ENCODE measurements at regions not wholly inside any gene's neighbourhood (a gene's known extent, or its start where the extent isn't known, plus 50 kb on each side); places are given as distances from the start of the nearest gene placed in this dataset.
A peak's percentile ranks its signal among the peaks of the same experiment; 100 is the strongest.

DNA sequence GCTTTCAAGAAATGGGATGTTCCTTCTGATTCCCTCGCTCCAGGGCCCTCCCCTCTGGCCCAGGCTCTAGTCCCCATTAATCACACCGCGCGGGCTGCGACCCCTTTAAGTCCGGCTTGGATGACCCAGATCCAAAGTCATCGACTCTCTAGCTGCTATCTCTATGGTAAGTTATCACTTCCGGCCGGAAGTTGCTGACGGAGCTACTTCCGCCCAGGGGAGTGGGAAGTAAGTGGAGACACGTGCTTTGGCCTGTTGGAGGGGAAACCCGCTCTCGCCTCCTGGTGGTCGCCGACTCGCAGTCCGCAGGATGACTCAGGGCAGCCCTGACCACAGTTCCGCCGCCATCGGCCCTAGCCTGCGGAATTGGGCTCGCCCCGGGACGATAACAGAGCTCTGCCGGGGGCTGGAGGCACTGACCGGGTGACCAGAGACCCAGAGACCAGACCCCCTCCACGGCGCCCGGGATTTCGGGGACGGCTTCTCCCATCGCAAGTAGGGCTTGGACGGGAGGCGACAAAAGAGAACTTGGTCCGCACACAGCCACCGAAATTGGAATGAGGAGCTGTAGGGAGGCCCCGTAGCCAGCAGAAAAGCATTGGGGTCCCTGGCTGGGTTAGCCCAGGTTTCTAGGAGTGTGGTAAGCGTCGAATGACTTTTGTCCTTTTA lies 52.2 kb upstream of the SEC14L1 start (continued):
- TF ChIP-seq, protein P1, sequence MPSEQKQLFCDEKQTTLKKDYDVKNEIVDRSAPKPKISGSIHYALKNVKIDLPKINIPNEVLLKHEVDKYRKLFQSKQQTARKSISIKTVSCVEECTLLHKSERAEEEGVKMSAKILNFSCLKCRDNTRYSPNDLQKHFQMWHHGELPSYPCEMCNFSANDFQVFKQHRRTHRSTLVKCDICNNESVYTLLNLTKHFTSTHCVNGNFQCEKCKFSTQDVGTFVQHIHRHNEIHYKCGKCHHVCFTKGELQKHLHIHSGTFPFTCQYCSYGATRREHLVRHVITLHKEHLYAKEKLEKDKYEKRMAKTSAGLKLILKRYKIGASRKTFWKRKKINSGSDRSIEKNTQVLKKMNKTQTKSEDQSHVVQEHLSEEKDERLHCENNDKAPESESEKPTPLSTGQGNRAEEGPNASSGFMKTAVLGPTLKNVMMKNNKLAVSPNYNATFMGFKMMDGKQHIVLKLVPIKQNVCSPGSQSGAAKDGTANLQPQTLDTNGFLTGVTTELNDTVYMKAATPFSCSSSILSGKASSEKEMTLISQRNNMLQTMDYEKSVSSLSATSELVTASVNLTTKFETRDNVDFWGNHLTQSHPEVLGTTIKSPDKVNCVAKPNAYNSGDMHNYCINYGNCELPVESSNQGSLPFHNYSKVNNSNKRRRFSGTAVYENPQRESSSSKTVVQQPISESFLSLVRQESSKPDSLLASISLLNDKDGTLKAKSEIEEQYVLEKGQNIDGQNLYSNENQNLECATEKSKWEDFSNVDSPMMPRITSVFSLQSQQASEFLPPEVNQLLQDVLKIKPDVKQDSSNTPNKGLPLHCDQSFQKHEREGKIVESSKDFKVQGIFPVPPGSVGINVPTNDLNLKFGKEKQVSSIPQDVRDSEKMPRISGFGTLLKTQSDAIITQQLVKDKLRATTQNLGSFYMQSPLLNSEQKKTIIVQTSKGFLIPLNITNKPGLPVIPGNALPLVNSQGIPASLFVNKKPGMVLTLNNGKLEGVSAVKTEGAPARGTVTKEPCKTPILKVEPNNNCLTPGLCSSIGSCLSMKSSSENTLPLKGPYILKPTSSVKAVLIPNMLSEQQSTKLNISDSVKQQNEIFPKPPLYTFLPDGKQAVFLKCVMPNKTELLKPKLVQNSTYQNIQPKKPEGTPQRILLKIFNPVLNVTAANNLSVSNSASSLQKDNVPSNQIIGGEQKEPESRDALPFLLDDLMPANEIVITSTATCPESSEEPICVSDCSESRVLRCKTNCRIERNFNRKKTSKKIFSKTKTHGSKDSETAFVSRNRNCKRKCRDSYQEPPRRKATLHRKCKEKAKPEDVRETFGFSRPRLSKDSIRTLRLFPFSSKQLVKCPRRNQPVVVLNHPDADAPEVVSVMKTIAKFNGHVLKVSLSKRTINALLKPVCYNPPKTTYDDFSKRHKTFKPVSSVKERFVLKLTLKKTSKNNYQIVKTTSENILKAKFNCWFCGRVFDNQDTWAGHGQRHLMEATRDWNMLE (tag by site-specific recombination; conservative IDR thresholded peaks at IDR 0.05; ENCODE audit: low read depth) = peak; percentile 100
- TF ChIP-seq ZNF23 (tag by site-specific recombination; IDR thresholded peaks at IDR 0.05; ENCODE audit: borderline replicate concordance) (no peak), ZNF184 (tag by site-specific recombination; IDR thresholded peaks at IDR 0.05) (no peak), ZNF596 (tag by site-specific recombination; IDR thresholded peaks at IDR 0.05) (no peak), ZNF530 (tag by site-specific recombination; IDR thresholded peaks at IDR 0.05; ENCODE audit: low read depth) (no peak), ZNF791 (tag by site-specific recombination; IDR thresholded peaks at IDR 0.05) (no peak), KLF7 (tag by site-specific recombination; IDR thresholded peaks at IDR 0.05; ENCODE audit: borderline replicate concordance) (no peak), SP3 (tag by site-specific recombination; IDR thresholded peaks at IDR 0.05) (peak; percentile 52; the same call in 1 of the 2 replicates), ZNF174 (tag by site-specific recombination; IDR thresholded peaks at IDR 0.05) (no peak), GLIS1 (tag by site-specific recombination; IDR thresholded peaks at IDR 0.05) (peak; percentile 19; the same call in 1 of the 2 replicates), ZNF776 (tag by site-specific recombination; IDR thresholded peaks at IDR 0.05; ENCODE audit: borderline replicate concordance) (no peak), ZNF747 (tag by site-specific recombination; IDR thresholded peaks at IDR 0.05) (no peak), ZNF677 (tag by site-specific recombination; IDR thresholded peaks at IDR 0.05) (no peak), ZFHX2 (tag by site-specific recombination; conservative IDR thresholded peaks at IDR 0.05) (peak; percentile 53), ZNF701 (tag by site-specific recombination; IDR thresholded peaks at IDR 0.05) (no peak), ZNF24 (tag by site-specific recombination; IDR thresholded peaks at IDR 0.05) (no peak), KLF10 (tag by site-specific recombination; IDR thresholded peaks at IDR 0.05) (no peak), MEIS1 (CRISPR knock-in tag; IDR thresholded peaks at IDR 0.05; ENCODE audit: borderline replicate concordance) (no peak), ZNF239 (tag by site-specific recombination; IDR thresholded peaks at IDR 0.05) (no peak), ZFP37 (tag by site-specific recombination; IDR thresholded peaks at IDR 0.05) (no peak), ZNF555 (tag by site-specific recombination; conservative IDR thresholded peaks at IDR 0.05) (no peak)
- TF ChIP-seq, protein P2, sequence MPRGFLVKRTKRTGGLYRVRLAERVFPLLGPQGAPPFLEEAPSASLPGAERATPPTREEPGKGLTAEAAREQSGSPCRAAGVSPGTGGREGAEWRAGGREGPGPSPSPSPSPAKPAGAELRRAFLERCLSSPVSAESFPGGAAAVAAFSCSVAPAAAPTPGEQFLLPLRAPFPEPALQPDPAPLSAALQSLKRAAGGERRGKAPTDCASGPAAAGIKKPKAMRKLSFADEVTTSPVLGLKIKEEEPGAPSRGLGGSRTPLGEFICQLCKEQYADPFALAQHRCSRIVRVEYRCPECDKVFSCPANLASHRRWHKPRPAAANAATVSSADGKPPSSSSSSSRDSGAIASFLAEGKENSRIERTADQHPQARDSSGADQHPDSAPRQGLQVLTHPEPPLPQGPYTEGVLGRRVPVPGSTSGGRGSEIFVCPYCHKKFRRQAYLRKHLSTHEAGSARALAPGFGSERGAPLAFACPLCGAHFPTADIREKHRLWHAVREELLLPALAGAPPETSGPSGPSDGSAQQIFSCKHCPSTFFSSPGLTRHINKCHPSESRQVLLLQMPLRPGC (tag by site-specific recombination; IDR thresholded peaks at IDR 0.05) = no peak
- TF ChIP-seq, protein P3, sequence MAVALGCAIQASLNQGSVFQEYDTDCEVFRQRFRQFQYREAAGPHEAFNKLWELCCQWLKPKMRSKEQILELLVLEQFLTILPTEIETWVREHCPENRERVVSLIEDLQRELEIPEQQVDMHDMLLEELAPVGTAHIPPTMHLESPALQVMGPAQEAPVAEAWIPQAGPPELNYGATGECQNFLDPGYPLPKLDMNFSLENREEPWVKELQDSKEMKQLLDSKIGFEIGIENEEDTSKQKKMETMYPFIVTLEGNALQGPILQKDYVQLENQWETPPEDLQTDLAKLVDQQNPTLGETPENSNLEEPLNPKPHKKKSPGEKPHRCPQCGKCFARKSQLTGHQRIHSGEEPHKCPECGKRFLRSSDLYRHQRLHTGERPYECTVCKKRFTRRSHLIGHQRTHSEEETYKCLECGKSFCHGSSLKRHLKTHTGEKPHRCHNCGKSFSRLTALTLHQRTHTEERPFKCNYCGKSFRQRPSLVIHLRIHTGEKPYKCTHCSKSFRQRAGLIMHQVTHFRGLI (tag by site-specific recombination; IDR thresholded peaks at IDR 0.05) = peak; percentile 53
- TF ChIP-seq, protein P4, sequence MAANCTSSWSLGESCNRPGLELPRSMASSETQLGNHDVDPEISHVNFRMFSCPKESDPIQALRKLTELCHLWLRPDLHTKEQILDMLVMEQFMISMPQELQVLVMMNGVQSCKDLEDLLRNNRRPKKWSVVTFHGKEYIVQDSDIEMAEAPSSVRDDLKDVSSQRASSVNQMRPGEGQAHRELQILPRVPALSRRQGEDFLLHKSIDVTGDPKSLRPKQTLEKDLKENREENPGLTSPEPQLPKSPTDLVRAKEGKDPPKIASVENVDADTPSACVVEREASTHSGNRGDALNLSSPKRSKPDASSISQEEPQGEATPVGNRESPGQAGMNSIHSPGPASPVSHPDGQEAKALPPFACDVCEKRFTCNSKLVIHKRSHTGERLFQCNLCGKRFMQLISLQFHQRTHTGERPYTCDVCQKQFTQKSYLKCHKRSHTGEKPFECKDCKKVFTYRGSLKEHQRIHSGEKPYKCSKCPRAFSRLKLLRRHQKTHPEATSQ (tag by site-specific recombination; IDR thresholded peaks at IDR 0.05) = no peak
- TF ChIP-seq, protein P5, sequence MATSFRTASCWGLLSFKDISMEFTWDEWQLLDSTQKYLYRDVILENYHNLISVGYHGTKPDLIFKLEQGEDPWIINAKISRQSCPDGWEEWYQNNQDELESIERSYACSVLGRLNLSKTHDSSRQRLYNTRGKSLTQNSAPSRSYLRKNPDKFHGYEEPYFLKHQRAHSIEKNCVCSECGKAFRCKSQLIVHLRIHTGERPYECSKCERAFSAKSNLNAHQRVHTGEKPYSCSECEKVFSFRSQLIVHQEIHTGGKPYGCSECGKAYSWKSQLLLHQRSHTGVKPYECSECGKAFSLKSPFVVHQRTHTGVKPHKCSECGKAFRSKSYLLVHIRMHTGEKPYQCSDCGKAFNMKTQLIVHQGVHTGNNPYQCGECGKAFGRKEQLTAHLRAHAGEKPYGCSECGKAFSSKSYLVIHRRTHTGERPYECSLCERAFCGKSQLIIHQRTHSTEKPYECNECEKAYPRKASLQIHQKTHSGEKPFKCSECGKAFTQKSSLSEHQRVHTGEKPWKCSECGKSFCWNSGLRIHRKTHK (tag by site-specific recombination; IDR thresholded peaks at IDR 0.05) = no peak
- TF ChIP-seq, protein P6, sequence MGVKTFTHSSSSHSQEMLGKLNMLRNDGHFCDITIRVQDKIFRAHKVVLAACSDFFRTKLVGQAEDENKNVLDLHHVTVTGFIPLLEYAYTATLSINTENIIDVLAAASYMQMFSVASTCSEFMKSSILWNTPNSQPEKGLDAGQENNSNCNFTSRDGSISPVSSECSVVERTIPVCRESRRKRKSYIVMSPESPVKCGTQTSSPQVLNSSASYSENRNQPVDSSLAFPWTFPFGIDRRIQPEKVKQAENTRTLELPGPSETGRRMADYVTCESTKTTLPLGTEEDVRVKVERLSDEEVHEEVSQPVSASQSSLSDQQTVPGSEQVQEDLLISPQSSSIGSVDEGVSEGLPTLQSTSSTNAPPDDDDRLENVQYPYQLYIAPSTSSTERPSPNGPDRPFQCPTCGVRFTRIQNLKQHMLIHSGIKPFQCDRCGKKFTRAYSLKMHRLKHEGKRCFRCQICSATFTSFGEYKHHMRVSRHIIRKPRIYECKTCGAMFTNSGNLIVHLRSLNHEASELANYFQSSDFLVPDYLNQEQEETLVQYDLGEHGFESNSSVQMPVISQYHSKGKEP (tag by site-specific recombination; IDR thresholded peaks at IDR 0.05) = no peak

Measured in HEK293 (cell line).